Naive B cell (primary cell): ENCODE measurements at regions not wholly inside any gene's neighbourhood (a gene's known extent, or its start where the extent isn't known, plus 50 kb on each side); places are given as distances from the start of the nearest gene placed in this dataset.
"Not testable (repeated sequence)": the region's sequence is repeated elsewhere in the genome, so short reads cannot be mapped to it uniquely, and the experiment has no call there.

Experiments used
- ATAC-seq, 2 donors: fragments of 150-1000 bp; cut with Tn5 transposase; 2 replicates each; pipeline ENCODE4 v1.10.0; 2021; ENCODE audit warnings: low read depth in 2 of 2, mild to moderate bottlenecking in 2 of 2, moderate library complexity in 2 of 2
- DNase-seq: peaks from one replicate; pipeline ENCODE4 v3.0.0; 2022
- H3K27ac Mint-ChIP-seq, 6 donors: one replicate each; pipeline ENCODE4 v1.8.0; 2020 to 2022; ENCODE audit warnings: mild to moderate bottlenecking in 6 of 6, mixed read lengths in 6 of 6, moderate library complexity in 5 of 6, inconsistent platforms in 2 of 6
- H3K27me3 Mint-ChIP-seq, 3 donors: one replicate each; pipeline ENCODE4 v1.8.0; 2021 to 2022; ENCODE audit warnings: mixed read lengths in 3 of 3, mild to moderate bottlenecking in 1 of 3
- H3K36me3 Mint-ChIP-seq, 2 donors: one replicate each; pipeline ENCODE4 v1.8.0; 2020 to 2022; ENCODE audit warnings: mixed read lengths in 2 of 2, inconsistent platforms in 1 of 2, mild to moderate bottlenecking in 1 of 2
- H3K4me1 Mint-ChIP-seq, 3 donors: one replicate each; pipeline ENCODE4 v1.8.0; 2020 to 2022; ENCODE audit warnings: mixed read lengths in 3 of 3, inconsistent platforms in 1 of 3, mild to moderate bottlenecking in 1 of 3, moderate library complexity in 1 of 3
- H3K4me3 Mint-ChIP-seq, 8 donors: one replicate each; pipeline ENCODE4 v1.8.0; 2020 to 2022; ENCODE audit warnings: mild to moderate bottlenecking in 8 of 8, mixed read lengths in 8 of 8, moderate library complexity in 8 of 8, inconsistent platforms in 2 of 8
- H3K9me3 Mint-ChIP-seq, 7 donors: one replicate each; pipeline ENCODE4 v1.8.0; 2020 to 2022; ENCODE audit warnings: mixed read lengths in 7 of 7, mild to moderate bottlenecking in 5 of 7, inconsistent platforms in 2 of 7, moderate library complexity in 1 of 7

DNA sequence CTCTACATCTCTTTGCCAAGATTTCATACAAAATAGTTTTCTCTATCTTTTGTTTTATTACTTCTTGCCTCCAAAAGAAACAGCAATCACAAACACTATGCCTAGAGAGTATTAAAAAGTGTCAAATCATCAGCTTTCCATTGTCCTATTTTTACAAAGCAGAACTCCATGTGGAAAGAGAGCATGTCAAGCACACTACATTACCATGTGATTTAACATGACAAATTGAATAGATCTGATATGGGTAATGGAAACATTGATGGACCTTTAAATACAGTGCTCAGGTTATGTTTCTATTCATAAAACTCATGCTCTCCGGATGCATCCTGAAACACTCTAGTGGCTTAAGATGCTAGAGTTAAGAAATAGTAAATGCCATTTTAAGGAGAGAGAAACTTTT is 791.4 kb upstream of the CTNND2 start:
- DNase-seq = no peak
- Mint-ChIP-seq H3K4me1 (no peaks in the 10 kb centered on the region), H3K27ac (no peak overlapping the region), H3K9me3 (peaks cover 0 to 7% (median 4%) of the 10 kb centered on the region in 7 donors), H3K36me3 (no peaks in the 10 kb centered on the region), H3K4me3 (no peak overlapping the region), H3K27me3 (no peaks in the 10 kb centered on the region)
- ATAC-seq = no peak

DNA sequence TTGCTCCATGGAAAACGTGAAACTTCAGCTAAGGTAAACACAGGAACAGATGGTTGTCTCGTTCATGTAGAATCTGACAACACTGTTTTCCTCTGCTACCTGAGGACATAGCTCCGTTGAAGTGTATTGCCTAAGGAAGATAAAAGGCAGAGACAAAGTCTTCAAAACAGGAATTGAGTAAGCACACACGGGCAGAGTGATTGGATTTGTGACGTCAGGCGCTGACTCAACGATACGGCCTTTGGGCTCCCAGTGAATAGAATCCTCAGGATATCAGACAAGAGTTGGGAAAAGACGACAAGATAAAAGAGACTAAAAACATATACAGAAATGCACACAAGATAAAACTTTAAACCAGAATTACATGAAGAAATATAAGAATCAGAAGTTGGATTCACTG is 787.1 kb upstream of the CTNND2 start:
- no peak for DNase-seq
- no peaks in the 10 kb centered on the region for H3K27me3 Mint-ChIP-seq
- peaks cover 0 to 4% of the 10 kb centered on the region in 2 donors for H3K36me3 Mint-ChIP-seq
- peaks cover 0 to 10% (median 6%) of the 10 kb centered on the region in 7 donors for H3K9me3 Mint-ChIP-seq
- no peak for ATAC-seq
- no peaks in the 10 kb centered on the region for H3K4me1 Mint-ChIP-seq
- peak overlapping the region in 2 of 6 donors; percentile 2 to 32 for H3K27ac Mint-ChIP-seq
- no peak overlapping the region for H3K4me3 Mint-ChIP-seq

DNA sequence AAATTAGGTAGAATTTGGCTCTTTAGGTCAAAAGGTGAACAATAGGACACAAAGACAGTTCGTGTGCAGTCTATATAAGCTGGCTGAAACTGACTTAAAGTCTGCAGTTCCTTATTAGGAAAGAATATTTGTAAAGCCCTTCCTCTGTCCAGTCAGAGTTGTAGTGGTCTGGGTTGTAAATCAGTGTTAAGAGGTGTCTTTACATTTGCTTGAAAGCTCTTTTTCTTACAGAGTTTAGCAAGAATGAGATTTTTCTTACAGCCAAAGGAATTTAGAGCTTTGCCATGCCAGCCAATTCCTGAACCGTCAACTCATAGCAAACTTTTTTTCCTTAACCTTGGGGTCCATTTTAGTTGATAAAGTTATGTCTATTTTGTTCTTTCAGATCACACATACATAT is 786.1 kb upstream of the CTNND2 start:
- peaks cover 0 to 10% (median 4%) of the 10 kb centered on the region in 7 donors for H3K9me3 Mint-ChIP-seq
- no peaks in the 10 kb centered on the region for H3K27me3 Mint-ChIP-seq
- H3K4me3 Mint-ChIP-seq = no peak overlapping the region
- DNase-seq (no peak), ATAC-seq (no peak)
- H3K4me1 Mint-ChIP-seq = no peaks in the 10 kb centered on the region
- H3K27ac Mint-ChIP-seq = no peak overlapping the region
- H3K36me3 Mint-ChIP-seq = peaks cover 0 to 4% of the 10 kb centered on the region in 2 donors

DNA sequence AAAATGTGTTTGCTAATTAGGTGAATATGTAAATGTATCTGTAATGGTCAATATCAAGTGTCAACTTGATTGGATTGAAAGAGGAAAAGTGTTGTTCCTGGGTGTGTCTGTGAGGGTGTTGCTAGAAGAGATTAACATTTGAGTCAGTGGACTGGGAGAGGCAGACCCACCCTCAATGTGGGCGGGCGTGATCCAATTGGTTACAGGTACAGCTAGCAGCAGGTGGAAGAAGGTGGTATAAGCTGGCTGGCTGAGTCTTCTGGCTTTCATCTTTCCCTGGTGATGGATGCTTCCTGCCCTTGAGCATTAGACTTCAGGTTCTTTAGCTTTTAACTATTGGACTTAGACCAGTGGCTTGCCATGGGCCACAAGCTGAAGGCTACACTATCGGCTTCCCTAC is 779.0 kb upstream of the CTNND2 start:
- no peak overlapping the region for H3K27ac Mint-ChIP-seq
- H3K36me3 Mint-ChIP-seq = peaks cover 0 to under 1% of the 10 kb centered on the region in 2 donors
- H3K4me3 Mint-ChIP-seq = no peak overlapping the region
- H3K9me3 Mint-ChIP-seq = peaks cover 0 to 7% (median 1%) of the 10 kb centered on the region in 7 donors
- no peaks in the 10 kb centered on the region for H3K27me3 Mint-ChIP-seq
- no peak for DNase-seq
- no peak for ATAC-seq
- no peaks in the 10 kb centered on the region for H3K4me1 Mint-ChIP-seq

DNA sequence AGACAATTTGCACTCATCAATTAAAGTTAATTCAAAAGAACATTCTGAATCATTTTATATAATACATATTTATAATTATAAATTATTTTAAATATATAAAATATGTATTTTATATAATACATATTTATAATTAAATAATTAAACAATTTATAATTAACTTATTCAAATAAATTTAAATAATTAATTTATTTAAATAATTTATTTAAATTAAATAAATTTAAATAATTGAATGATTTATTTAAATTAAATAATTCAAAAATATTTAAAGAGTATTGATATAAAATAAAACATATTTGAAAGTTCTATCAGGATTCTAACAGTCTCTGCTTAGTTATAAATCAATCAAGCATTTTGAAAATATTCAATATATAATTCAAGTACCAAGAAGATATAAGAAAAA is 775.5 kb upstream of the CTNND2 start:
- Mint-ChIP-seq H3K9me3 (peaks cover 0 to 16% (median 3%) of the 10 kb centered on the region in 7 donors), H3K27ac (no peak overlapping the region), H3K36me3 (no peaks in the 10 kb centered on the region), H3K4me3 (no peak overlapping the region), H3K4me1 (no peaks in the 10 kb centered on the region), H3K27me3 (no peaks in the 10 kb centered on the region)
- ATAC-seq (no peak), DNase-seq (no peak)

DNA sequence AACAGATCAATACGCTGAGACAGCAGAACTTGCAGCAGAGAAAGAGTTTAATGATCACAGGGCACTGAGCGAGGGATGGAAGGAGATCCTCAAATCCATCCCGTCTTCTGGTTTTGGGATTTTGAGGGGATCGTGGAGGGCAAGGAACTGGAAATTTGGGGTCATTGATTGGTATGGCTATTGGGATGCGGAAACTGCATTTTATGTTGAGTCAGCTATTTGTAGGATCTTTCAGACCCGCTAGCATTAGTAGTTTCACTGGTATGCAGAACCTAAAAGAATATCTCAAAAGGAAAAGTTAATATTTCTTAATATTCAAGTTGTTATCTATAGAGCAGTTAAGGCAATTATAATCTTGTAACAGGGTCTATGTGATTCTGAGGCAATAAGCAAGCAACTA is 771.7 kb upstream of the CTNND2 start:
- Mint-ChIP-seq H3K4me1 (no peaks in the 10 kb centered on the region), H3K27ac (no peak overlapping the region), H3K36me3 (no peaks in the 10 kb centered on the region), H3K4me3 (peak overlapping the region in 1 of 8 donors; percentile 3), H3K27me3 (no peaks in the 10 kb centered on the region), H3K9me3 (peaks cover 0 to 17% (median 7%) of the 10 kb centered on the region in 7 donors)
- ATAC-seq (no peak), DNase-seq (no peak)

DNA sequence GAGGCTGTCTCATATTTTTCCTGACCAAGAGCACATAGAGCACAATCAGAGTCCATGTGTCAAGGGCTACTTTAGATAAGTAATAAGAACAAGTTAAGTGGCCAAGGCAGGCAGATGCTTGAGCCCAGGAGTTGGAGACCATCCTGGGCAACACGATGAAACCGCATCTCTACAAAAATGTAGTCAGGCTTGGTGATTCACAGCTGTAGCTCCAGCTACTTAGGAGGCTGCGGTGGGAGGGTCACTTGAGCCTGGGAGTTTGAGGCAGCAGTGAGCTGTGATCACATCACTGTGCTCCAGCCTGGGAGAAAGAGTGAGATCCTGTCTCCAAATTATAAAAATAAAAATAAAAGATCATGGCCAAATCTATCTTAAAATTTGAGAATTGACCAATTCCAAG is 767.9 kb upstream of the CTNND2 start:
- DNase-seq (no peak), ATAC-seq (no peak)
- H3K4me1 Mint-ChIP-seq = no peaks in the 10 kb centered on the region
- no peaks in the 10 kb centered on the region for H3K36me3 Mint-ChIP-seq
- no peak overlapping the region for H3K4me3 Mint-ChIP-seq
- H3K9me3 Mint-ChIP-seq = peaks cover 0 to 21% (median 10%) of the 10 kb centered on the region in 7 donors
- no peaks in the 10 kb centered on the region for H3K27me3 Mint-ChIP-seq
- H3K27ac Mint-ChIP-seq = no peak overlapping the region

DNA sequence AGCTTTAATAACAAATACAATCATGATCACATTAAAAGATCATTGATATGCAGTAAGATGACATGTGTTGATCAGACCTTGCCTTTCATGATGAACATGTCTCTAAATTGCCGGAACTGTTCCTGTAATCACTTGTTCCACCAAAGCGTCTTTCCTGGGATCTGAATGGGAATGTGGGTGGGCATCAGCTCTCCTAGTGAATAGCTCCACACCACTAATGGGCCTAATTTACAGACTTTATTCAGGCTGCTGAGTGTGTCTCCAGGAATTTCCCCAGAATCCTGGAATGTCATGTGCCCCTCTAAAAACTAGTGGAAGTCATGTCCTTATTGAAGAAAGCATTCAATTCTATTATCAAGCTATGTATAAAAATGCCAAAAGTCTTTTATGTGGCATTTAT is 765.1 kb upstream of the CTNND2 start:
- H3K9me3 Mint-ChIP-seq = peaks cover 5 to 22% (median 17%) of the 10 kb centered on the region in 7 donors
- ATAC-seq = no peak
- H3K27ac Mint-ChIP-seq = no peak overlapping the region
- DNase-seq = no peak
- H3K36me3 Mint-ChIP-seq = no peaks in the 10 kb centered on the region
- H3K4me1 Mint-ChIP-seq = no peaks in the 10 kb centered on the region
- H3K4me3 Mint-ChIP-seq = no peak overlapping the region
- no peaks in the 10 kb centered on the region for H3K27me3 Mint-ChIP-seq

DNA sequence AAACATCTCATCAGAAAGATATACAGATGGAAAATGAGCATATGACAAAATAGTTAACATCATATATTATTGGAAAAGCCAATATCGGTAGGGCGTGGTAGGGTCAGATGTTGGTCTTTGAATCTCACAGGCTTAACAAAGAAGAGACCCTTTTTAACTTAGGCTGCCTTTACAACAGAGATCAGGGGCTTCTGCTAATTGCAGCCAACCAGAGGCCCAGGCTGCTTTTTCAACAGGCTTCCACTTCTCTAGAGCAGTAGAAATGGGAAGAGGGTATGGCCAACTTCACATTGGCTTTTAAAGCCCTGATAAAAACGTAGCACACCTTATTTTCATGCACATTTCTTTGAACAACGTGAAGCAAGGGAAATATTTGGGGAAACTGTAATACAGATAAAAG is 764.3 kb upstream of the CTNND2 start:
- H3K27ac Mint-ChIP-seq = no peak overlapping the region

DNA sequence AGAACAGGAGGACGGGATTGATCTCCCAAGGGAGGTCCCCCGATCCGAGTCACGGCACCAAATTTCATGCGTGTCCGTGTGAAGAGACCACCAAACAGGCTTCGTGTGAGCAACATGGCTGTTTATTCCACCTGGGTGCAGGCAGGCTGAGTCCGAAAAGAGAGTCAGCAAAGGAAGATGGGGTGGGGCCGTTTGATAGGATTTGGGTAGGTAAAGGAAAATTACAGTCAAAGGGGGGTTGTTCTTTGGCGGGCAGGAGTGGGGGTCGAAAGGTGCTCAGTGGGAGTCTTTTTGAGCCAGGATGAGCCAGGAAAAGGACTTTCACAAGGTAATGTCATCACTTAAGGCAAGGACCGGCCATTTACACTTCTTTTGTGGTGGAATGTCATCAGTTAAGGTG is 763.6 kb upstream of the CTNND2 start:
- not testable (repeated sequence) for H3K27ac Mint-ChIP-seq, ATAC-seq, H3K4me1 Mint-ChIP-seq, H3K36me3 Mint-ChIP-seq, H3K27me3 Mint-ChIP-seq, H3K4me3 Mint-ChIP-seq, DNase-seq
- peaks cover 5 to 23% (median 18%) of the 10 kb centered on the region in 7 donors for H3K9me3 Mint-ChIP-seq

More for the DNA sequence above, 764.3 kb upstream of the CTNND2 start:
- H3K36me3 Mint-ChIP-seq = no peaks in the 10 kb centered on the region
- no peak for DNase-seq
- H3K27me3 Mint-ChIP-seq = no peaks in the 10 kb centered on the region
- peaks cover 5 to 25% (median 18%) of the 10 kb centered on the region in 7 donors for H3K9me3 Mint-ChIP-seq
- no peak overlapping the region for H3K4me3 Mint-ChIP-seq
- ATAC-seq = no peak
- H3K4me1 Mint-ChIP-seq = no peaks in the 10 kb centered on the region

DNA sequence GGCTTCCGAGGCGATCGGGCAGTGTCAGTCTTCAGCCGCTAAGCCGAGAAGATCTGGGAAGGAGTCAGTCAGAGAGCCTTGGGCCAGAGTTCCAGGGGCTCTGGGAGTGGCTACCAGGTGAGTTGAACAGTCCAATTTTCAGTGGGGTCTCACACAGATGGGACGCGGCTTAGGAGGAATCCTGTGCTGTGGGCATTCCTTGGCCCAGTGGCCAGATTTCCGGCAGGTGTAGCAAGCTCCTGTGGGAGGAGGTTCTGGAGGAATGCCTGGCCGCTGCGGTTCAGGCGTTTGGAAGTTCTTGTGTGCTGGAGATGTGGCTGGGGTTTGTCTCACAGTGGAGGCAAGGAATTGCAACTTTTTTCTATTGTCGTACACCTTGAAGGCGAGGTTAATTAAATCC is 761.5 kb upstream of the CTNND2 start:
- H3K36me3 Mint-ChIP-seq, H3K27me3 Mint-ChIP-seq, DNase-seq, H3K4me3 Mint-ChIP-seq, ATAC-seq, H3K4me1 Mint-ChIP-seq, H3K27ac Mint-ChIP-seq: not testable (repeated sequence)
- H3K9me3 Mint-ChIP-seq = peaks cover 9 to 27% (median 18%) of the 10 kb centered on the region in 7 donors

DNA sequence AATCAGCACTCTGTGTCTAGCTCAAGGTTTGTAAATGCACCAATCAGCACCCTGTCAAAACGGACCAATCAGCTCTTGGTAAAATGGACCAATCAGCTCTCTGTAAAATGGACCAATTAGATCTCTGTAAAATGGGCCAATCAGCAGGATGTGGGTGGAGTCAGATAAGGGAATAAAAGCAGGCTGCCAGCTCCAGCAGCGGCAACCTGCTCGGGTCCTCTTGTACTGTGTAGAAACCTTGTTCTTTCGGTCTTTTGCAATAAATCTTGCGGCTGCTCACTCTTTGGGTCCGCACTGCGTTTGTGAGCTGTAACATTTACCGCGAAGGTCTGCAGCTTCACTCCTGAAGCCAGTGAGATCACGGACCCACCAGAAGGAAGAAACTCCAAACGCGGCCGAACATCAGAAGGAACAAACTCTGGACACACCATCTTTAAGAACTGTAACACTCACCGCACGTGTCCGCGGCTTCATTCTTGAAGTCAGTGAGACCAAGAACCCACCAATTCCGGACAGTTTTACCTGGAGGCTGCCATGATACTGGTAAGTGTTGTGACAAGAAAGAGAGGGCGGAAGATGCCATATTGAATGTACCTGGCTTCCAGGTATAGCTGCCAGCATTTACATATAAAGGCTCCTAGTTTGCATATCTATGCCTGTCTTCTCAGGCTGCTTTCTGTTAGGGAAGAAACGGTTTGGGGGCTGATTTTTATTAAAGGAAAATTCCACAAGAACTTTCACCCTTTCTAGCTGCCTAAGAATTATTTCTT is 758.5 kb upstream of the CTNND2 start:
- Mint-ChIP-seq H3K27ac (no peak overlapping the region), H3K27me3 (no peaks in the 10 kb centered on the region), H3K9me3 (peaks cover 22 to 28% (median 25%) of the 10 kb centered on the region in 7 donors), H3K4me3 (no peak overlapping the region), H3K36me3 (no peaks in the 10 kb centered on the region), H3K4me1 (no peaks in the 10 kb centered on the region)
- no peak for DNase-seq
- no peak for ATAC-seq

DNA sequence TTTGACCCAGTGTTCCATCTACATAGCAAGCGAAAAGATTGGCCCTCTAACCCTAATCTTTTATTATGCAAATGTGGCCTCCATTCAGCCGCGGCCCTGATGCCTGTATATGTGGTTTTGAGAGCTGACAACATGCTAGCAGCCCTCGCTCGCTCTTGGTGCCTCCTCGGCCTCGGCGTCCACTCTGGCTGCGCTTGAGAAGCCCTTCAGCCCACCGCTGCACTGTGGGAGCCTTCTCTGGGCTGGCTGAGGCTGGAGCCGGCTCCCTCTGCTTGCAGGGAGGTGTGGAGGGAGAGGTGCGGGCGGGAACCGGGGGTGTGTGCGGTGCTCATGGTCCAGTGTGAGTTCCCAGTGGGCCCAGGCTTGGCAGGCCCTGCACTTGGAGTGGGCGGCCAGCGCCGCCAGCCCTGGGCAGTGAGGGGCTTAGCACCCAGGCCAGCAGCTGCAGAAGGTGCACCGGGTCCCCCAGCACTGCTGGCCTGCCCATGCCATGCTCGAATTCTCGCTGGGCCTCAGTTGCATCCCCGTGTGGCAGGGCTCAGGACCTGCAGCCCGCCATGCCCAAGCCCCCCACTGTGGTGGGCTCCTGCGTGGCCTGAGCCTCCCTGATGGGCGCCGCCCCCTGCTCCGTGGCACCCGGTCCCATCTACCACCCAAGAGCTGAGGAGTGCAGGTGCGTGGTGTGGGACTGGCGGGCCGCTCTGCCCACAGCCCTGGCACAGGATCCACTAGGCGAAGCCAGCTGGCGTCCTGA is 757.5 kb upstream of the CTNND2 start:
- DNase-seq = no peak
- Mint-ChIP-seq H3K9me3 (peaks cover 20 to 28% (median 23%) of the 10 kb centered on the region in 7 donors), H3K4me3 (no peak overlapping the region), H3K4me1 (no peaks in the 10 kb centered on the region), H3K36me3 (no peaks in the 10 kb centered on the region), H3K27me3 (no peaks in the 10 kb centered on the region), H3K27ac (no peak overlapping the region)
- no peak for ATAC-seq
